NCI-H2196 (cell line): ENCODE measurements at regions not wholly inside any gene's neighbourhood (a gene's known extent, or its start where the extent isn't known, plus 50 kb on each side); places are given as distances from the start of the nearest gene placed in this dataset.

Experiments used
- DNase-seq: peaks from one replicate; lab custom pipeline; 2025; ENCODE audit not compliant: unreplicated experiment; lab: John Stamatoyannopoulos, UW

DNA sequence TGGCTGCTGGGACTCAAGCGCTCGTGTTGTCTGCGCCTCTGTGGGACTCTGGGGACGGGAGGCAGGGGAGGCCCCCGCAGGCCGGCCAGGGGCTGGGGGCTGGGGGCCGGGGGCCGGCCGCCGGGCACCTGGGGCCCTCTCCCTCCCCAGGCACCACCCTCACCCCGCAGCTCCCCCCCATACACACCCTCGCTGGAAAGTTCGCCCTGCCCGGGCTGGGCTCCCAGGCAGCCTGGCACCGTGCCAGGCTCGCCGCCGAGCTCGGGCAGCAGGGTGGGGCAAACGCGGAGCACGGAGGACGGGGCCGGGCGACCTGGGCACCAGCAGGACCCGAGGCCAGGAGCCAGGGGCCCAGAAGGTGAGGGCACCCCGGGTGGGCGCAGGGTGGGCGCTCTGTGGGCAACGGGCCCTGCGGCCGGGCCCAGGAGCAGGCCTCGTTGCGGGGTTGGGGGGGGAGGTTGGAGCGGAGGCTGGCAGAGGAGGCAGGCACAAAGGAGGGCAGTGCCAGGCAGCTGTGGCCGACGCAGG lies 76.7 kb upstream of the WNT7B start:
- DNase-seq, result peak; percentile 86

DNA sequence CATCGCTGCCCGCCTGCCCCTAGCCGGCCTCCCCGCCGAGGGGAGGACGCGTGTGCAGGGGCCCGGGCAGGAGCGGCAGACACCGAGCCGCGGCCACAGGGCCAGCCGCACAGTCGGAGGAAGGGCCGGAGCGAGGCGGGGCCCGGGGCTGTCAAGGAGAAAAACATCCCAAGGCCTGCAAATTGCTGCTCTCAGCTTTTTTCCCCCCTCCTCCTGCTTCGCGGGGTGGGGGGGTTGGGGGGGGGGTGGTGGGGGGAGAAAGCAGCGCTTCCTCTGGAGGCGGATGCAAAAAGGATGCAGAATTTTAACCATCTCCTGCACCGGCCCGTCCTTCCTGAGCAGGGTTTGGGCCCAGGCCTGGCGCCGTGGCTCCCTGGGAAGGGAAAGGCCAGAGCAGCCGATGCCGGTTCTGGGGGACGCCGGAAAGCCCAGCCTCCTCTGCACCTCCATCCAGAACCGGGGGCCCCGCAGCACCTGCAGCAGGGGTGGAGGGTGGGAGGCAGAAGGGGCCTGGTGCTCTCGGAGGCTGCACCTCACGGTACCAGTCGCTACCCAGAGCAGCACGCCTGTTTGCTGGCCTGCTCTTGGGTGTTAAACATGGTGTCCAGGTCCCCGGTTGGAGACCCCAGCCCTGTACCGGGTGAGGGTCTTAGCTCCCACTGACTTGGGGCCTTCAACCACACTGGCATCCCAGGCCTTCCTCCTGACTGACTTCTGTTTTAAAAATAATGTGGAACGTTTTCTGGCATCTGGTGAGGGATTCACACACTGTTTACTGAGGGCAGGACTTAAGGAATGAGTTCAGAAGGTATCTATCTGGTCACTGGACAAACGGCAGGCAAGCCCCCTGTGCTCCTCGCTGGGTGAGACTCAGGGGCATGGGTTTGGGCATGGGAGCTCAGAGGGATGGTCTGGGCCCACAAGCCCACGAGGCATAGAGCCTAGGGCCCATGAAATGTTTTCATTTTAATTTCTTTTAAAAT lies 77.4 kb upstream of the WNT7B start:
- DNase-seq, result peak; percentile 60

DNA sequence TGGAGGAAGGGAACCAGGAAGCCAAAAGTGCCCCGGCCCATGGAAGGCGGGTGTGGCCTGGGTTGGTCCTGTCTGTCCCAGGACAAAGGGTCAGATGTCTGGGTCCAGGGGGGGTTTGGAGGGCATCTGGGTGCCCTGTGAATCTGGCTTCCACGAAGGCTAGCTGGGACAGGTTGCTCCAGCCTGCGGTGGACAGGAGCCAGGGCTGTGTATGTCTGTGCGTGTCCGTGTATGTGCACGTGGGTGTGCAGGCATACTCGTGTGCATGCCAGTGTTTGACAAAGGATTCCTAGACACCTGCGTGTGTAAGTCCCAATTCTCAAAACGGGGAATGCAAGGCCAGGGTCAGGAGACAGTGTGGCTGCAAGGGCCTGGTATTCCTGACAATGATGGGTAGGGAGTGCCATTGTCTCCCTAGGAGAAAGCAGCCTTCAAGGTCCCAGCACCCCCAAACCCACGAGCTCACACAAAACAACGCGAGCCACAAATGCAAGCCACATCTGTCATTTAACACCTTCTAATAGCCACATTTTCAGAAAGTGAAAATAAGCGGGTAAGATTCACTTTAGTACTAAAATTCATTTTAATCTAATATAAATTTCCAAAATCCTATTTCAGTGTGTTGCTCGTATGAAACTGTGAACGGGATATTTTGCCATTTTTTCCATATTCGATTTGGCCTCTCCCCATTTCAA lies 78.4 kb upstream of the WNT7B start:
- no peak for DNase-seq

DNA sequence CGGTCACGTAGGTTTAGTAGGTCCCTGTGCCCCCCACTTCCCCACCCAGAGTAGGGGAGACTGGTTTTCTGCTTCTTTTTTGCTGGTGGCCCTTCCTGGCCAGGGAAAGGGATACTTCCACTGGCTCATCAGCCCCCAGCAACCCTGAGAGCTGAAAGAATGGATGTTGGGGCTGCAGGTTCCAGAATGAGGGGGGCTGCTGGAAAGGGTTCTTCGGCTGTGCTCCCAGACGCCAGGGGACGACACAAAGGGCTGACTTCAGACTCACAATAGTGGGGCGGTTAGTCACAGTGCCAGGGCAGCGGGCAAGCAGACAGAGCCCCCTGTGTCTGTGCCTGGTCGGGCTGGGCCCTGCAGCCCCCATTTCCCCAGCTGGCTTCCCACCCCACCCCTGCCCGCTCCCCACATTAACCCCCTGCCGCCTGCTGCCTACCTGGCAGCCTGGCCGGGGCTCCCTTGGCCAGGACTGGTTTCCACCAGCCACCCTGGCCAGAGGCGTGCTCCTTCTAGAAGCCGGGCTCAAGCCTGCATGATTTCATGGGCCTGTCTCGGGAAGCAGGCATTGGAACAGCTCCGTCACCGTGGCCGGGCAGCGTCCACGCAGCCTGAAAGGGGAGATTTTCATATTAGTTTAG lies 79.1 kb upstream of the WNT7B start:
- no peak for DNase-seq

DNA sequence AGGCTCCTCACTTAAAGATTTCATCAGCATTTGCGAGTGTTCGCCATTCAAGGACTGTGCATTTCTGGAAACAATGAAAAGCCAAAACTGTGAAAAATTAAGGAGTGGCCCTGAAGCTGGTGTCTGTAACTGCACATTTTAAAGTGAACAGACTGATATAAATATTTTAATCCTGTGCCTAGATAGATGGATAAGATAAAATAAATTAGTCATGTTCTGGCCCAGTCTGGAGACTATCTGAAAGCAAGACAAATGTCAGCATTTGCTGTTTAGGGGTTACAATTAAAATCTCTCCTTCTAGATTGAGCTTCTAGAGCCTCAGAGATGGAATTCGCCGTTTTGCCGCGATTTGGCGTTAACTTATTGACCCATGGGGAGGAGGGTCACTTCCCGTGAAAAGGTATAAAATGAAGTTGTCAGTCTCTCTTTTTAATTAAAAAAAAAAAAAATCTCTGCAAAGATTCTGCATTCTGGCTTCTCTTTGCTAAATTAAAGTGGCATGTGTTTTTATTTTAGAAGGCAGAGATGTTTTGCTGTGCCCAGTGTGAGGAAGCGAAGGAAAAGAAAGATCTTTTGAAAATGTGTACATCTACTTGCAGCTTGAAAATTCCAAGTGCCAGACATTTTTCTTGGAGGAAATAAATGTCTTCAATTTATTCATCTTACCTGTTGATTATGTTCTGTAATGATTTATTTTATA lies 79.7 kb upstream of the WNT7B start:
- DNase-seq, result no peak

DNA sequence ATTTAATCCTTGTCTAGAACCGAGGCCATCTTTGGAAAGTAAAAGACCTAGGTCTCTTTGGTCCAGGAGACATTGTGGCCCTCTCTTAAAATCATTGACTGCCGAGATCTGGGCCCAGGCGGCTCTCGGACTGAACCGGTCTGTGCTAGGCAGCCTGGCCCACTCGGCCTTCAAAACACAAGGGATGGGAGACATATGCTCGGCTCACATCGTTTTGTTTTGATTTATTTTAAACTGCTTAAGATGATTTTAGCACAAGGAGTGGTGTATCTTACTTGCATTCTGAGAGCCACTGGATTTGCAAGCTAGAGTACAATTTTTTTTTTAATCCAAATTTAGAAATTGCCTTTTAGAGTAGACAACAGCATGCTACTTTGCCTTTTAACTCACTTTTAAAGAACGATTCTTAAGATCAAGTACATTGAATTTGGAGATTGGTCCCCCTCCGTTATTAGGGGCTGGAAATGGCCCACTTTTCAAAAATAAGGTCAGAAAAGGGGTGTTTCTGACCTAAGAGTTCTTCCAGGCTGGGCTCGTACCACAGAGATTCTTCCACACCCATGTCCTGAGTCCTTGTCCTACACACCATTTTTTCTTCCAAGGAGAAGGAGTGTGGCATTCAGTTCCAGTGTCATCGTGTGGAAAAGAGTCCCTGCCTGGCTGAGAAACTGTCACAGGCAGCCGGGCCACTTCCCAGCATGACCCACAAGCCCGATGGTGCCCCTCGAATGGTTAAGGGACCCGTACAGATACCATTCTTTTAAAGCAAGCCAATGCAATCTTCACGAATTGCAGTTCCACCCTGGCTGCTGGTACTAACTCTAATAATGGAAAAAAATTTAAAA lies 80.5 kb upstream of the WNT7B start:
- no peak for DNase-seq

DNA sequence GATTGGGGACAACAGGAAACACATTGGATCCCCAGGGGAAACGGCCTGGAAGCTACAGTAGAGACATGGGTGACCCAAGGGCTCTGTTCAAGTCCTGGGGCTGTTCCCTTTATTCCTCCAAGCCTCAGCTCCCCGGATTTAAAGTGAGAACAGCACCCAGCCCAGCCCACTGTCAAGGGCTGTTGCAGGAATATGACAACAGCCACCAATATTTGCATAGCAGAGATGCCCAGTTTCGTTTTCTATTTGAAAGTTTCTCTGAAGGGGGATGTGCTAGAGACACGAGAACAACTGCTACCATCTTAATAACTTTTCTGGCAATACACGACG lies 81.1 kb upstream of the WNT7B start:
- DNase-seq, result peak; percentile 75

DNA sequence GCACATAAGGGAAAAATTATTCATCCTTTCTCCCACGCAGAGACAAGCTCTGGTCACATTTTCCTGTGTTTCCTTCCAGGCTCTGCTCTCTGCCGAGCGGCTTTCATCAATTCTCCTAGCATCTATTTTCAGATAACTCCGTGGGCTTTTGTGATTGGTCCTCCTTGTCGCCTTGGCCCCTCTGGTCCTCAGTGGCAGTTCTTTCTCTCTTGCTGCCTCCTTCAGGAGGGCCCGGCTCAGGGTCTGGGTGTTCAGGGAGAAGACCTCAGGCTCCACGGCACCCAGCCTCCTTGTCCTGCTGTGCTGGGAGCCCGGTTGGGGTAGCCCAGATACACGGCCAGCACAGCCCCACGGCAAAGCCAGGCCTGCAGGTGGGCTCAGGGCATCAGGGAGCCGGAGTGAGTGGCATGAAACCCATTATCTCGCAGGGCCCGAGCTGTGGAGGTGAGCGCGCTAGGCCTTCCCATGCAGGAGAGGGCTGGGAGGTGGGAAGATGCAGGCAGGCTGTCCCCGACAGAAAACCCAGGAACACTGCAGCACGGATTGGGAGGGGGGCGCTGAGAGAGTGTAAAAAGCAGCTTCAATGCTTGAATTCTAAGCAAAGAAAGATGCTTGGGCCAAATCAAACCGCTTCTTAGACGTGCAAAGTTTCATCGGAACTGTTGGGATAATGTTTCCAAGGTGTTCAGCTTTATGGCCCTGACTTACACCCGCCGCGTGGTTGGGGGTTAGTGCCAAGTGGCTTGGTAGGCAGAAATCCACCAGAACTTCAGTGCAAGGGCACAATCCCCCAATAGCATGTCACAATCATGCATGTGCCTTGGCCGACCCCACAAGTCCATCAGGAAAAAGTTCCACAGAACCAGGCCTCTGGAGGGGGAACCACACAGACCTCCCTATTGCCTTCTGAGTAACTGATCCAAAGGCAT lies 81.9 kb upstream of the WNT7B start:
- no peak for DNase-seq

DNA sequence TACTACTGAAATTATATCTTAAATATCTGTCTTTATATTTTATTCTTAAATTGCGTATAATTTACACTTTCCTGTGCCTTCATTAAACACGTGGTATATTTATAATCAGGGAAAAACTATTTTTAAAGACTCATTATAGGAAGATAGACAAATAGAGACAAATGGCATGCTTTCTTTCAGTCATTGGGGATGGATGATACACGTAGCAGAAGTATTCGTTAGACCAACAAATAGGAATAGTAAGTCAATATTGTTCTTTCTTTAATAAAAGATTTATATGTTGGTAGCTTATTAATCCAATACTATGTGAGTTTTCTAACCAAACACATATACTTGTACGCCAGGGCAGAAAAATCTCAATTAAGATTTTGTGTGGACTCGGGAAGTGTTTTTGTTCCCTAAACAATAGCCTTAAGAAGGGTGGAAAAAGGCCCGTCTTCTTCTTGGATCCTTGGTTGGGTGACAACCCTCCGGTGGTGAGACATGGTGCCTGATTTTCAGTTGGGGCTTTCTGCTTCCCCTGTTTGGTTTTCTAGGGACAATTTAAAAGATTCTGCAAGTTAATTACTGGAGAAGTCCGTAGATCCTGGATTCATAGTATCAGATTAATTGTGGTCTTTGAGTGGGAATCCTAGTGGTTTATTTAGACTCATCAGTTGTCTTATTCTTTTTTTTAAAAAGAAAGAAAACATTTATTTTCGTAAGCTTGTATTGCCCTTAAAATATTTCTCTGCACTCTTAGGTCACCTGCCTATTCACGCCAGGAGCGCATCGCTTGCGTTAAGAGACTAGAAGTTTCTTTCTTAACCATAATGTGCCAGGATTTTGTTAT lies 83.5 kb upstream of the WNT7B start:
- no peak for DNase-seq

DNA sequence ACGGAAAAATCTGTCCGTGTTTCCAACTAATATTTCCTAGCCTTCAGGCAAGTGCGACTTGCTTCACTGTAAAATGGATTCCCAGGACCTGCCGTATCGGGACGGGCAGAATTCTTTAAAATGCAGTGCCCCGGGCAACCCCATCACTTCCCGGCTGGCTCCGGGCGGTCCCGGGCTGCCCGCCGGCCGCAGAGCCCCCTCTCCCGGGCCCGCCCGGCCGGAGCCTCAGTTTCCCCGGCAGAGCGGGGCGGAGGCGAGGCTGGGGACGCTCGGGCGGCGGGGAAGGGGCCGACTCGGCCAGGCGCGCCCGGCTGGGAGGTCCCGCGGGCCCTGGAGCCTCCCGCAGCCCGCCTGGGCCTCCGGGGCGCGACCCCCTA lies 84.2 kb upstream of the WNT7B start:
- no peak for DNase-seq

DNA sequence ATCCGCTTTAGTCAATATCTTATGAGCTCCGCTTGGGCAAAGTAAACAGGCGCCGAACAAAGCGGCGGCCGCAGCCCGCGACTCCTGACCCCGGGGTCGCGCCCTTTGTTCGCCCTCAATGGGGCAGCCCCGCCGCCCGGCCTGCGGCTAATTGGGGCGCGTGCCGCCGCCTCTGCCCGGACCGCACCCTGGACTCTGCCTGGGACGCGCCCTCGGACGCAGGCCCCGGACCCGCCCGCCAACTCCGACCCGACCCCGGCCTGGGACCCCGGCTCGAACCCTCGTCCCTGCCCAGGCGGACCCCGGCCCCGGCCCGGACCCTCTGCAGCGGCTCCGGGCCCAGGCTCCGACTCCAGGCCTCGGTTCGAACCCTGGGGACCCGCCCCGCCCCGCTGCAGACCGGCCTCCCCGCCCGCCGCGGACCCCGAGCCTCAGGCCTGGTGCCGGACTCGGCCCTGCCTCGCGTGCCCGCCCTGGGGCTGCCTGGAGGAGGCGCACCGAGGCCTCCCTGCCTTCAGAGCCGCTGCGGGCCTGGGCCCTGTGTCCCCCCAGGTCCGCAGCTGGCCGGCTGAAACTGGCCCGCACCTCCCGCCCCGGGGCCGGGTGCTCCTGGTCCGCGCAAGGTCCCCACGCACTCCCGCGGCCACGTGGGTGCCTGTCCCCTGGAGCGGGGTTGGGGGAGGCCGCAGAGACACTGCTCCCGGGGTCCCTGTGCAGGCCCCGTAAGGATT lies 84.7 kb upstream of the WNT7B start:
- no peak for DNase-seq

DNA sequence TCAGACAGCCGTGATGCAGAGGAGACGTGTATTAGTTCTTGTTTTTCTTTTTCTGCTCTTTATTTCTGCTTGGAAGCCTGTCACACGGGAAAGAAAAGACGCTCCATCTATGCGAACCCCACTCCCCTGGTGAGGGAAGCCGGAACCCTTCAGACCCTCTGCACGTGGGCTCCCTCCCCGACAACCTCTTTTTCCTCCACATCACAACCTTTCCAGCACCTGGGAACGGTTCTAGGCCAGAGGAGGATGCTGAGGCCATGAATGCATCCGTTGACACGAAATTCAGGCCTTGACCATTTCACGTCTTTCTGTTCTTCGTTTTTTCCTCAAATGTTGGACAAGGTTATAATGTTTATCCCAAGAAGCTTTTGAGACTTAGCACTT lies 85.3 kb upstream of the WNT7B start:
- DNase-seq, result no peak

DNA sequence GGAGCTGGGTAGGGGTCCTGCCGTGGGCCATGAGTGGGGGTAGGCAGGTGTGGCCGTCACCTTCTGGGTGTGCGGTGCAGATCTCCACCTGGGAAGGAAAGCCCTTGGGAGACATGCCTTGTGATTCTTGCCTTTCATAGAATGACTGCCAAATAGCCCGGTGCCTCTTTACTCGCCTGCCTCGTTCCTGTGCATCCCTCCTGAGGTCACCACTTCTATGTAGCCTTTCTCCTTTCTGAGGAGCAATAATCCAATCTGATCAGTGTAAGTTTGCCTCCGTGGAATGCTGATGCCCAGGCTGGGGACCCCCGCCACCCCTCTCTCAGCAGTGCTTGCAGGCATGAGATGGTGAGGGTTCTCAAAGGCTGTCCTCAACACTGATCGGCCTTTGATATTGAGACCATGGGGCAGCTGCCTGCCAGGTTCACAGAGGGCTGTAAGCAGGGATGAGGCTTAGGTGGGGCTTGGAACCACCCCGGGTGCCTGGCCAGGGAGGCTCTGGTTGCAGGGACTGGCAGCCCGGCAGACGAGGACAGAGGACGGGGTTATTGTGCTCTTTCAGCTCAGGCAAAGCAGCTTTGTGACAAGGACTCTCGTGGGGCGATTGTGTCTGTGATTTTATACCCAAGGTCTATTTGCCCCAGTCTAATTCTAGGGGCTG lies 86.1 kb upstream of the WNT7B start:
- no peak for DNase-seq

DNA sequence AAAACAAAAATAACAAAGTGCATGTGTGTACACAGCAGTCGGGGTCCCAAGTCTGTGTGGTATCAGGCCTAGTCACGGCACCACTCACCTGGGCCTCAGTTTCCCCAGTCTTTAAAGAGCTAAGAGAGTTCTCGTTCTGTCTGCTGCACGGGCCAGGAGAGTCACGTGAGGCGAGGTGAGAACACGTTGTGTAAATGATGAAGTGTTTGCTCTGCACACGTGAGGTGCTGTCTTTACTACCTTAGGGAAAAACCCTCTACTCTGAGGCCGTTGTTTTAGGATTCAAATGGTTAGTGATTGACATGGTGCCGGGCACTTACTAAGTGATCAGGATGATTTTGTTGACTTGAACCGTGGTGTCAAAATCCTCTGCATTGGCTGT lies 86.5 kb upstream of the PPARA start:
- peak; percentile 81 for DNase-seq

DNA sequence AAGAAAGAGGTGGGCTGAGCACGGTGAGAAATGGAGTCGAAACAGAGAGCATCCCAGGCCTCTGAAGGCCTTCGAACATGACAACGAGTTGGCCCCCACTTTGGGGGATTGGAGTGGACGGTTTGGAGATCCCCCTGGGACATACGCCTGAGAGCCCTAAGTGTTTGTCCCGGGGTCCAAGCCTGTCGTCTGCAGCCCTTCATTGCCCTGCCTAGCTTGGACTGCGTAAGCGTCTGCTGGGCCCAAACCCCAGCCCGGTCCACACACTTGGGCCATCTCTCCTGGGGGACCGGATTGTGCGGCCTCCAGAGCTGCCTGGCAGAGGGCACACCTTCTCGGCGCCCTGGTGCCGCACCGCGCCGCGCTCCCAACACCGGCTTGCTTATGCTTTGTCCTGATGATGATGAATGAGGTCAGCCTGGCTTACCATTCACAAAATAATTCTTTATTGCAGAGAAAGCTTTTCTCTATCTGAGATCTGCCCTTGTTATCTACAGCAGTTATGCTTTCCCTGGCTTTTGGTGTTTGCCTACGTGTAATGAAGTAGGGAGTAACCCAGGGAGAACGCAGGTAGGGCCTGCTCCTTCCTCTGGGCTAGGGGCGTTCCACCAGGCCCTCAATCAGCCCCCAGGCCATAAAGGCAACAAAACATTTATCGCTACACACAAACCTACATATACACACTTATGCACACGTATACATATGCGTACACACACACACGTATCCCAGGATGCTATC lies 85.9 kb upstream of the PPARA start:
- peak; percentile 57 for DNase-seq

DNA sequence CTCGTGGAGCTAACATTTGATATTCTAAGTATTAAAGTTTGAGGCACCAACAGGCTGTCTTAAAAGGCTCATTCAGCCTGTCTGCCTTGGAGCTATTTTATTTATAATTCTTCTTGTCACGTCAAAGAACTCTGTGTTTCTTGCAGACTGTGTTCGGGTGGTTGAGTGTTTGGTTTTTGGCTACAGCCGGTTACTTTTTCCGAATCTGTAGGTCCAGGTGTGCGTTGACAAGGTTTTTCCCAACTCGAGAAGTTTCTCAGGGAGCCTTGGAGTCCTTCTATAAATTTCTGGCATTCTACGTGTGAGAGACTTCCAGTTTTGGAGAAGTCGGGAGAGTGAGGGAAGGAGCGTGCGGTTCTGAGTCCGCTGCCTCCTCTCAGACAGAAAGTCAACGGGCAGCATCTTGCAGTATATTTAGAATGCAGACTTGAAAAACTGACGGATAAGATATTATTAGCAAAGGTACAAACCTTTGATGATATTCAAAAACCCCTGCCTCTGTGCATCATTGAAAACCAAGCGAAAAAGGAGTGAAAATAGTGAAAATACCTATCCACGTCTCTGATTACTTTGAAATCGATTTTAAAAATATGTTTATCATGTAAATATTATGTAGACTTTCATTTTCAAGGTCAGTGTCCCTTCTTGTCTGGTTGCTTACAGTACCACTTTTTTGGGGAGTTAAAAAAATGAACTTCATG lies 85.2 kb upstream of the PPARA start:
- DNase-seq, result no peak
